ENCODE measurements at regions not wholly inside any gene's neighbourhood (a gene's known extent, or its start where the extent isn't known, plus 50 kb on each side); places are given as distances from the start of the nearest gene placed in this dataset.

DNA sequence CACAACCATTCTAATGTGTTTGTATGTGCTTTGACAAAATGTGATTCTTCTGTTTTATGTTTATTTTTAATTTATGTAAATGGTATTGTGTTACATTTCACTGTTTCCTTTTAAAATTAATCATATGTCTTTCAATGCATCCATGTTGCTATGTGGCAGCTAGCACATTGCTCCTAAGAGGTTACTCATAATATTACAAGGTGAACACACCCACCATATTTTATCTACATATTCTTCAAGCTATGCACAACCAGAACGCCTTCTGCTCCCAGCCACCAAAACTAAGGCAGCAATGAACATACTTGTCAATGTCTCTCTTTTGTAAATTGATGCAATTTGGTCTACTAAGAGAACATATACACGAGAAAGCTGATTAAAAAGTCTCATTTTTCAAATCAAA lies 160.6 kb upstream of the OSR1 start:
- H3K27me3 ChIP-seq (ENCODE audit: insufficient read depth, low read length): no peaks in the 10 kb centered on the region
- no peak overlapping the region for H2BK12ac ChIP-seq (ENCODE audit: insufficient read length, low read depth, low read length)
- no peak overlapping the region for H3K27ac Mint-ChIP-seq
- H3K27me3 Mint-ChIP-seq (ENCODE audit: low read depth): peaks cover 2% of the 10 kb centered on the region
- H2AK5ac ChIP-seq (ENCODE audit: insufficient read length, low read length): no peak overlapping the region
- H3K27ac ChIP-seq (ENCODE audit: insufficient read length, low read depth, low read length): no peak overlapping the region
- no peak overlapping the region for H2AFZ ChIP-seq (ENCODE audit: low read length)
- H2BK5ac ChIP-seq (ENCODE audit: insufficient read length, low read length): no peak overlapping the region
- no peak overlapping the region for H4K91ac ChIP-seq (ENCODE audit: insufficient read length, low read depth, low read length)
- no peak overlapping the region for H3K9ac ChIP-seq (ENCODE audit: extremely low read depth, insufficient read length, low read length)
- H3K4me1 Mint-ChIP-seq: peaks cover 2 to 3% of the 10 kb centered on the region in 2 experiments; a peak in 2 of 4 replicates
- no peak overlapping the region for H3K23ac ChIP-seq (ENCODE audit: insufficient read length, low read depth, low read length)
- DNase-seq: no peak
- H3K9me3 ChIP-seq (ENCODE audit: control insufficient read depth, low read depth, low read length): no peaks in the 10 kb centered on the region
- H4K20me1 ChIP-seq (ENCODE audit: control insufficient read depth, insufficient read depth, insufficient read length): no peaks in the 10 kb centered on the region
- no peaks in the 10 kb centered on the region for H3K36me3 Mint-ChIP-seq (ENCODE audit: insufficient read depth in 1 of 3, low read depth in 3 of 3)
- no peak overlapping the region for H4K8ac ChIP-seq (replicated peaks; ENCODE audit: insufficient read length, low read depth, low read length)
- H2BK20ac ChIP-seq (ENCODE audit: low read depth, low read length, poor library complexity, severe bottlenecking): no peak overlapping the region
- WGBS (ENCODE audit: extremely low coverage, insufficient read length, low lambda C conversion rate): no CpG with 5 or more reads among the region's 2 CpGs
- no peak overlapping the region for H3K14ac ChIP-seq (ENCODE audit: insufficient read depth, low read length)
- no peak overlapping the region for H3K4me2 ChIP-seq (ENCODE audit: insufficient read depth, insufficient read length, low read length)
- no peaks in the 10 kb centered on the region for H3K79me1 ChIP-seq (ENCODE audit: insufficient read depth, low read depth, low read length, poor library complexity, severe bottlenecking)
- no peaks in the 10 kb centered on the region for H3K79me2 ChIP-seq (ENCODE audit: insufficient read depth, low read length)
- no peak overlapping the region for H3K56ac ChIP-seq (ENCODE audit: insufficient read length, low read depth, low read length)
- no peak overlapping the region for H3K4me3 Mint-ChIP-seq
- H3K4ac ChIP-seq (ENCODE audit: low read depth, low read length): no peak overlapping the region
- no peak overlapping the region for H2BK15ac ChIP-seq (ENCODE audit: low read depth, low read length)
- no peak overlapping the region for H2BK120ac ChIP-seq (ENCODE audit: low read depth, low read length, poor library complexity, severe bottlenecking)
- H3K4me1 ChIP-seq (ENCODE audit: insufficient read depth, low read length): no peaks in the 10 kb centered on the region
- no peak overlapping the region for H3K18ac ChIP-seq (ENCODE audit: insufficient read length, low read depth, low read length)
- no peaks in the 10 kb centered on the region for H3K23me2 ChIP-seq (ENCODE audit: insufficient read length, low read depth, low read length, poor library complexity, severe bottlenecking)
- no peak overlapping the region for H3T11ph ChIP-seq (ENCODE audit: low read length)
- no peaks in the 10 kb centered on the region for H3K9me3 Mint-ChIP-seq
- no peak overlapping the region for H4K5ac ChIP-seq (ENCODE audit: insufficient read length, low read depth, low read length)
- TF ChIP-seq, protein P1, sequence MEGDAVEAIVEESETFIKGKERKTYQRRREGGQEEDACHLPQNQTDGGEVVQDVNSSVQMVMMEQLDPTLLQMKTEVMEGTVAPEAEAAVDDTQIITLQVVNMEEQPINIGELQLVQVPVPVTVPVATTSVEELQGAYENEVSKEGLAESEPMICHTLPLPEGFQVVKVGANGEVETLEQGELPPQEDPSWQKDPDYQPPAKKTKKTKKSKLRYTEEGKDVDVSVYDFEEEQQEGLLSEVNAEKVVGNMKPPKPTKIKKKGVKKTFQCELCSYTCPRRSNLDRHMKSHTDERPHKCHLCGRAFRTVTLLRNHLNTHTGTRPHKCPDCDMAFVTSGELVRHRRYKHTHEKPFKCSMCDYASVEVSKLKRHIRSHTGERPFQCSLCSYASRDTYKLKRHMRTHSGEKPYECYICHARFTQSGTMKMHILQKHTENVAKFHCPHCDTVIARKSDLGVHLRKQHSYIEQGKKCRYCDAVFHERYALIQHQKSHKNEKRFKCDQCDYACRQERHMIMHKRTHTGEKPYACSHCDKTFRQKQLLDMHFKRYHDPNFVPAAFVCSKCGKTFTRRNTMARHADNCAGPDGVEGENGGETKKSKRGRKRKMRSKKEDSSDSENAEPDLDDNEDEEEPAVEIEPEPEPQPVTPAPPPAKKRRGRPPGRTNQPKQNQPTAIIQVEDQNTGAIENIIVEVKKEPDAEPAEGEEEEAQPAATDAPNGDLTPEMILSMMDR (conservative IDR thresholded peaks at IDR 0.05): no peak

All from H9 (cell line).